Natural killer cell (primary cell): ENCODE measurements at regions not wholly inside any gene's neighbourhood (a gene's known extent, or its start where the extent isn't known, plus 50 kb on each side); places are given as distances from the start of the nearest gene placed in this dataset.

Experiments used
- ATAC-seq, 3 donors: fragments of 150-1000 bp in 2 of 3; fragments of 200-7000 bp in 1 of 3; cut with Tn5 transposase; 1 replicate in 1 of 3; 2 replicates in 2 of 3; pipeline ENCODE4 v1.10.0; 2021; ENCODE audit warnings: mild to moderate bottlenecking in 2 of 3, moderate library complexity in 2 of 3
- DNase-seq, 2 donors: peaks; one replicate each; pipeline versions ENCODE4 v3.0.0 to v3.0.0-alpha.2; 2013 to 2021; ENCODE audit warnings: mixed read lengths in 1 of 2
- H3K27ac ChIP-seq: one replicate; pipeline ENCODE4 v1.5.1; 2013; ENCODE audit warnings: mild to moderate bottlenecking, low read length
- H3K27me3 ChIP-seq: one replicate; pipeline ENCODE4 v1.6.1; 2013; ENCODE audit warnings: low read length; ENCODE audit not compliant: control insufficient read depth, insufficient read depth
- H3K36me3 ChIP-seq: one replicate; pipeline ENCODE4 v1.6.1; 2013; ENCODE audit warnings: low read length; ENCODE audit not compliant: control insufficient read depth, insufficient read depth
- H3K4me1 ChIP-seq: one replicate; pipeline ENCODE4 v1.6.1; 2013; ENCODE audit warnings: low read length; ENCODE audit not compliant: control insufficient read depth, insufficient read depth
- H3K4me3 ChIP-seq: one replicate; pipeline ENCODE4 v1.5.1; 2013; ENCODE audit warnings: low read length
- H3K9me3 ChIP-seq: one replicate; pipeline ENCODE4 v1.6.1; 2013; ENCODE audit warnings: low read length; ENCODE audit not compliant: control insufficient read depth, insufficient read depth
- H3K27ac Mint-ChIP-seq, 2 donors: one replicate each; pipeline ENCODE4 v1.8.0; 2022; ENCODE audit warnings: mild to moderate bottlenecking in 2 of 2, mixed read lengths in 2 of 2, moderate library complexity in 1 of 2
- H3K27me3 Mint-ChIP-seq, 2 donors: one replicate each; pipeline ENCODE4 v1.8.0; 2022; ENCODE audit warnings: low read depth in 2 of 2, mixed read lengths in 2 of 2
- H3K36me3 Mint-ChIP-seq: one replicate; pipeline ENCODE4 v1.8.0; 2022; ENCODE audit warnings: mixed read lengths
- H3K4me1 Mint-ChIP-seq, 2 donors: one replicate each; pipeline ENCODE4 v1.8.0; 2022; ENCODE audit warnings: mixed read lengths in 2 of 2
- H3K4me3 Mint-ChIP-seq: one replicate; pipeline ENCODE4 v1.8.0; 2022; ENCODE audit warnings: mild to moderate bottlenecking, moderate library complexity, mixed read lengths
- H3K9me3 Mint-ChIP-seq, 2 donors: one replicate each; pipeline ENCODE4 v1.8.0; 2022; ENCODE audit warnings: mixed read lengths in 2 of 2
- WGBS: methylation state at CpG from one replicate; pipeline ENCODE4 v1.1.7; 2013; ENCODE audit warnings: missing lambda C conversion rate; ENCODE audit not compliant: insufficient coverage; 5-methylcytosine and 5-hydroxymethylcytosine counted together
- intact Hi-C: fragments of 100-400 bp; cut with micrococcal nuclease; formaldehyde crosslinking; loops from one replicate; pipeline ENCODE4 v1.14.2; 2022
- TF ChIP-seq, protein P1 (sequence below): fragments of 200-600 bp; IDR thresholded peaks from one replicate; pipeline ENCODE4 v1.8.0; 2022; ENCODE audit warnings: antibody characterized with exemption

DNA sequence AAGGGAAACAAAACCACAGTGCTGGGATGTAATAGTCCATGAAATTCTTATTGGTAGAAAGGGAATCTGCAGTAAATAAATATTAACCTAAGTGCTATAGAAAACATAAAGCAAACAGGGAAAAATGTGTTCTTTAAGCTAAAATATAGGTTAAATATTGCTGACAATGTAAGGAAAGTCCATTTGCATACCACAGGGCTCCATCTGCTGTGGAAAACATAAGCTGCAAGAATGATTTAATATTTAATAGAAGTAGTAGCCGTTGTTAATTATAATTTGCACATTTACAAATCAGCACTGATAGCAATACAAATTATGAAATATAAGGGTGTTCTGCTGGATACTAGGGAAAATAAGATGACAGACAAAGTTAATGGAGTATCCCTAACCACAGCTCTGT, 444.9 kb upstream of the PKN2 start:
- no peaks in the 10 kb centered on the region for H3K27me3 Mint-ChIP-seq
- H3K4me3 Mint-ChIP-seq, result no peak overlapping the region
- WGBS, result no CpG with 5 or more reads among the region's 1 CpG
- H3K27me3 ChIP-seq, result no peaks in the 10 kb centered on the region
- peaks cover 6% of the 10 kb centered on the region for H3K9me3 ChIP-seq
- no peaks in the 10 kb centered on the region for H3K4me1 Mint-ChIP-seq
- no peak overlapping the region for H3K27ac Mint-ChIP-seq
- H3K27ac ChIP-seq, result no peak overlapping the region
- no peaks in the 10 kb centered on the region for H3K36me3 ChIP-seq
- ATAC-seq, result no peak
- TF ChIP-seq, protein P1, sequence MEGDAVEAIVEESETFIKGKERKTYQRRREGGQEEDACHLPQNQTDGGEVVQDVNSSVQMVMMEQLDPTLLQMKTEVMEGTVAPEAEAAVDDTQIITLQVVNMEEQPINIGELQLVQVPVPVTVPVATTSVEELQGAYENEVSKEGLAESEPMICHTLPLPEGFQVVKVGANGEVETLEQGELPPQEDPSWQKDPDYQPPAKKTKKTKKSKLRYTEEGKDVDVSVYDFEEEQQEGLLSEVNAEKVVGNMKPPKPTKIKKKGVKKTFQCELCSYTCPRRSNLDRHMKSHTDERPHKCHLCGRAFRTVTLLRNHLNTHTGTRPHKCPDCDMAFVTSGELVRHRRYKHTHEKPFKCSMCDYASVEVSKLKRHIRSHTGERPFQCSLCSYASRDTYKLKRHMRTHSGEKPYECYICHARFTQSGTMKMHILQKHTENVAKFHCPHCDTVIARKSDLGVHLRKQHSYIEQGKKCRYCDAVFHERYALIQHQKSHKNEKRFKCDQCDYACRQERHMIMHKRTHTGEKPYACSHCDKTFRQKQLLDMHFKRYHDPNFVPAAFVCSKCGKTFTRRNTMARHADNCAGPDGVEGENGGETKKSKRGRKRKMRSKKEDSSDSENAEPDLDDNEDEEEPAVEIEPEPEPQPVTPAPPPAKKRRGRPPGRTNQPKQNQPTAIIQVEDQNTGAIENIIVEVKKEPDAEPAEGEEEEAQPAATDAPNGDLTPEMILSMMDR, result no peak
- no peak for DNase-seq
- H3K36me3 Mint-ChIP-seq, result no peaks in the 10 kb centered on the region
- H3K9me3 Mint-ChIP-seq, result peaks cover 3 to 6% of the 10 kb centered on the region in 2 donors
- intact Hi-C loops, result no loop called here
- no peak overlapping the region for H3K4me3 ChIP-seq
- no peaks in the 10 kb centered on the region for H3K4me1 ChIP-seq

- Histone ChIP-seq H3K9me3 (no peaks in the 10 kb centered on the region), H3K27me3 (no peaks in the 10 kb centered on the region), H3K4me3 (no peak overlapping the region), H3K4me1 (no peaks in the 10 kb centered on the region), H3K27ac (no peak overlapping the region), H3K36me3 (no peaks in the 10 kb centered on the region)
- ATAC-seq (no peak), DNase-seq (no peak)
- Mint-ChIP-seq H3K9me3 (peaks cover 0 to 3% of the 10 kb centered on the region in 2 donors), H3K27ac (no peak overlapping the region), H3K4me1 (no peaks in the 10 kb centered on the region), H3K27me3 (no peaks in the 10 kb centered on the region), H3K4me3 (no peak overlapping the region), H3K36me3 (no peaks in the 10 kb centered on the region)
- TF ChIP-seq, protein P1, result no peak
- intact Hi-C loops, result no loop called here
Observed at GRCh38 chr1:88247666-88248065, 436.4 kb upstream of the PKN2 start.

DNA sequence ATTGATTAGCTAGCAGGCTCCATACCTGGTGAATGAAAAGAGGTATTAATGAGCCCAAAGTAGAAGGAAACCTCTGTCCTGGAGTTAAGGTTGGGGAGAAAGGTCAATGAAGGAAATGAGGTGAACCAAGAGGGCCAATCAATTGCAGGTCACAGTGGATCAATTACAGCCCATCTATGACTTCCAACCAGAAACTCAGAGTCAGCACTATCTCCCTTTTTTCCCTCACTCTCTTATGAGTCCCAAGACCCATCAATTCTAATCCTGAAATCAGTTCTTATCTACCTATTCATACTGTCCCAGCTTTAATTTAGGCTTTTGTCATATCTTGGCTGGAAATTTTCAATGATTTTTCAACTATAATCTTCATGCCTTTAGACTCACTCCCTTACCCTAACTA, 433.2 kb upstream of the PKN2 start:
- no peak for DNase-seq
- H3K27ac ChIP-seq, result no peak overlapping the region
- no peaks in the 10 kb centered on the region for H3K36me3 ChIP-seq
- H3K4me3 Mint-ChIP-seq, result no peak overlapping the region
- no peaks in the 10 kb centered on the region for H3K27me3 Mint-ChIP-seq
- intact Hi-C loops, result no loop called here
- ATAC-seq, result no peak
- no peaks in the 10 kb centered on the region for H3K4me1 ChIP-seq
- no peak overlapping the region for H3K4me3 ChIP-seq
- H3K9me3 Mint-ChIP-seq, result peaks cover 0 to 2% of the 10 kb centered on the region in 2 donors
- H3K36me3 Mint-ChIP-seq, result no peaks in the 10 kb centered on the region
- H3K4me1 Mint-ChIP-seq, result no peaks in the 10 kb centered on the region
- no peaks in the 10 kb centered on the region for H3K9me3 ChIP-seq
- H3K27ac Mint-ChIP-seq, result no peak overlapping the region
- no peaks in the 10 kb centered on the region for H3K27me3 ChIP-seq
- TF ChIP-seq, protein P1, result no peak

DNA sequence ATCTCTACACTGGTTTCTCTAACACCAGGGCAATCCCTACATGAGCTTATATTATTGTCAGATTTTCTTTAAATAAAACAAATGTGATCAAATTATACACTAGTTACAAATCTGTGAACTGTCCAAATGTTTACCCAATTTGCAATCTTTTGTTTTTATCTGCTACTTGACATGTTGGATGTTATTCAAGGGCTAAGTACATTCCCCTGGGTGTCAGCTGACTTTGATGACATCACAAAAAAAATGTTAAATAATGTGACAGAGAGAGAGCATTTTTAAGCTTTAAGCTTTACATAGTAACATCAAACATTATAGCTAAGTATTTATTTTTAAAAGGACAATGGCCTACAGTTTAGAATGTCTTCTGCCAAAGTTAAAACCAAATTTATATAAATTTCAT, 431.3 kb upstream of the PKN2 start:
- Histone ChIP-seq H3K4me3 (no peak overlapping the region), H3K27ac (no peak overlapping the region), H3K36me3 (no peaks in the 10 kb centered on the region), H3K4me1 (no peaks in the 10 kb centered on the region), H3K27me3 (no peaks in the 10 kb centered on the region), H3K9me3 (no peaks in the 10 kb centered on the region)
- no peaks in the 10 kb centered on the region for H3K27me3 Mint-ChIP-seq
- DNase-seq, result no peak
- TF ChIP-seq, protein P1, result no peak
- H3K9me3 Mint-ChIP-seq, result peaks cover 5 to 7% of the 10 kb centered on the region in 2 donors
- no peak for ATAC-seq
- H3K36me3 Mint-ChIP-seq, result no peaks in the 10 kb centered on the region
- H3K27ac Mint-ChIP-seq, result no peak overlapping the region
- H3K4me1 Mint-ChIP-seq, result no peaks in the 10 kb centered on the region
- no peak overlapping the region for H3K4me3 Mint-ChIP-seq
- intact Hi-C loops, result no loop called here
